PC-9 (cell line): ENCODE measurements at regions not wholly inside any gene's neighbourhood (a gene's known extent, or its start where the extent isn't known, plus 50 kb on each side); places are given as distances from the start of the nearest gene placed in this dataset.

ENCODE experiments used
- CTCF ChIP-seq: fragments of 200-600 bp; sonication (generic); conservative IDR thresholded peaks from 2 replicates; pipeline ENCODE4 v1.6.1; 2017; ENCODE audit warnings: mixed run types, antibody characterized with exemption, mild to moderate bottlenecking, moderate library complexity
- EZH2 ChIP-seq: fragments of 200-600 bp; sonication (generic); IDR thresholded peaks from 2 replicates; pipeline ENCODE4 v1.8.0; 2017; ENCODE audit warnings: antibody characterized with exemption, low read depth

- no peak for TF ChIP-seq EZH2
- no peak for TF ChIP-seq CTCF
Measured at GRCh38 chr9:23477908-23478307, 348.1 kb downstream of the ELAVL2 start.
